SK-N-SH treated with all-trans-retinoic acid at 6 μM for 48 hours (cell line): ENCODE measurements at regions not wholly inside any gene's neighbourhood (a gene's known extent, or its start where the extent isn't known, plus 50 kb on each side); places are given as distances from the start of the nearest gene placed in this dataset.

ENCODE experiments used
- ARNTL ChIP-seq: fragments of 450-650 bp; formaldehyde crosslinking; IDR thresholded peaks from 2 replicates; pipeline ENCODE4 v1.5.0; 2020; ENCODE audit warnings: low read depth, mild to moderate bottlenecking, moderate library complexity, borderline replicate concordance
- CSDC2 ChIP-seq: fragments of 250-450 bp; sonication (Bioruptor Pico); IDR thresholded peaks from 2 replicates; pipeline ENCODE4 v1.5.0; 2020; ENCODE audit warnings: mild to moderate bottlenecking, moderate library complexity
- GLIS3 ChIP-seq: fragments of 250-450 bp; sonication (Bioruptor Pico); IDR thresholded peaks from 2 replicates; pipeline ENCODE4 v1.5.0; 2020; ENCODE audit warnings: mild to moderate bottlenecking, moderate library complexity
- PPARA ChIP-seq: fragments of 250-450 bp; sonication (Bioruptor Pico); IDR thresholded peaks from 2 replicates; pipeline ENCODE4 v1.5.0; 2020; ENCODE audit warnings: mild to moderate bottlenecking, borderline replicate concordance
- SNAI2 ChIP-seq: fragments of 250-450 bp; sonication (Bioruptor Pico); IDR thresholded peaks from 2 replicates; pipeline ENCODE4 v1.5.0; 2020; ENCODE audit warnings: mild to moderate bottlenecking, moderate library complexity
- ZFP3 ChIP-seq: fragments of 250-450 bp; sonication (Bioruptor Pico); IDR thresholded peaks from 2 replicates; pipeline ENCODE4 v1.5.0; 2020; ENCODE audit warnings: mild to moderate bottlenecking, moderate library complexity
- ZFP30 ChIP-seq: fragments of 450-650 bp; formaldehyde crosslinking; IDR thresholded peaks from 2 replicates; pipeline ENCODE4 v1.5.0; 2022; ENCODE audit warnings: mild to moderate bottlenecking, moderate library complexity
- ZNF70 ChIP-seq: fragments of 450-650 bp; formaldehyde crosslinking; IDR thresholded peaks from 2 replicates; pipeline ENCODE4 v1.5.0; 2020; ENCODE audit warnings: mild to moderate bottlenecking, moderate library complexity
- ZNF8 ChIP-seq: fragments of 450-650 bp; formaldehyde crosslinking; IDR thresholded peaks from 2 replicates; pipeline ENCODE4 v1.5.0; 2020; ENCODE audit warnings: mild to moderate bottlenecking, moderate library complexity
- TF ChIP-seq, protein P1 (sequence below): fragments of 250-450 bp; sonication (Bioruptor Pico); IDR thresholded peaks from 2 replicates; pipeline ENCODE4 v1.5.1; 2021; ENCODE audit warnings: mild to moderate bottlenecking, moderate library complexity
- TF ChIP-seq, protein P2 (sequence below): fragments of 250-450 bp; sonication (Bioruptor Pico); IDR thresholded peaks from 2 replicates; pipeline ENCODE4 v1.8.0; 2020; ENCODE audit warnings: mild to moderate bottlenecking, moderate library complexity, borderline replicate concordance
- TF ChIP-seq, protein P3 (sequence below): fragments of 250-450 bp; sonication (Bioruptor Pico); IDR thresholded peaks from 2 replicates; pipeline ENCODE4 v1.8.0; 2021; ENCODE audit warnings: low read depth, mild to moderate bottlenecking, moderate library complexity, borderline replicate concordance
- TF ChIP-seq, protein P4 (sequence below): fragments of 250-450 bp; sonication (Bioruptor Pico); IDR thresholded peaks from 2 replicates; pipeline ENCODE4 v1.5.0; 2020; ENCODE audit warnings: mild to moderate bottlenecking, moderate library complexity

DNA sequence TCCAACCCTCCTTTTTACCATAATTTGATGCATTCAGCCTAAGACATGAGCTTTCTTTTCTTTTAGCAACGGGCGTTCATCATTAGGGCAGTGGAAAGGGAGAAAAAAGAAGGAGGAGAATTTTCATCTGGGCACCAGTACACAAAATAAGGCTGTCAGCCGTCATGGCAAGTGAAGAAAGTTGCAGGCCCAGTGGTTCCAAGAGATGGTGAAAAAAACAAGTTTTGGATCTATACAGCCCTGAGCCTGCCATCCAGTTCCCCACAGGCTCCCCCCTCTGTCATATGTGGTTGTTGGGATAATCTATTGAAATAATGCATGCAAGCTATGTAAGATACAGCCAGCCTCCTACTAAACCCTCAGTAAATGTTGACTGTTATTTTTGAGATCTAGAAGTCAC is 500.6 kb upstream of the PROK2 start:
- TF ChIP-seq, protein P1, sequence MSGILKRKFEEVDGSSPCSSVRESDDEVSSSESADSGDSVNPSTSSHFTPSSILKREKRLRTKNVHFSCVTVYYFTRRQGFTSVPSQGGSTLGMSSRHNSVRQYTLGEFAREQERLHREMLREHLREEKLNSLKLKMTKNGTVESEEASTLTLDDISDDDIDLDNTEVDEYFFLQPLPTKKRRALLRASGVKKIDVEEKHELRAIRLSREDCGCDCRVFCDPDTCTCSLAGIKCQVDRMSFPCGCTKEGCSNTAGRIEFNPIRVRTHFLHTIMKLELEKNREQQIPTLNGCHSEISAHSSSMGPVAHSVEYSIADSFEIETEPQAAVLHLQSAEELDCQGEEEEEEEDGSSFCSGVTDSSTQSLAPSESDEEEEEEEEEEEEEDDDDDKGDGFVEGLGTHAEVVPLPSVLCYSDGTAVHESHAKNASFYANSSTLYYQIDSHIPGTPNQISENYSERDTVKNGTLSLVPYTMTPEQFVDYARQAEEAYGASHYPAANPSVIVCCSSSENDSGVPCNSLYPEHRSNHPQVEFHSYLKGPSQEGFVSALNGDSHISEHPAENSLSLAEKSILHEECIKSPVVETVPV (CRISPR knock-in tag): no peak
- TF ChIP-seq GLIS3 (CRISPR knock-in tag) (no peak), PPARA (no peak), SNAI2 (CRISPR knock-in tag) (no peak), ZFP30 (CRISPR knock-in tag) (no peak), ZFP3 (CRISPR knock-in tag) (no peak), ZNF70 (CRISPR knock-in tag) (no peak), CSDC2 (CRISPR knock-in tag) (no peak), ZNF8 (CRISPR knock-in tag) (no peak), ARNTL (CRISPR knock-in tag) (no peak)
- TF ChIP-seq, protein P2, sequence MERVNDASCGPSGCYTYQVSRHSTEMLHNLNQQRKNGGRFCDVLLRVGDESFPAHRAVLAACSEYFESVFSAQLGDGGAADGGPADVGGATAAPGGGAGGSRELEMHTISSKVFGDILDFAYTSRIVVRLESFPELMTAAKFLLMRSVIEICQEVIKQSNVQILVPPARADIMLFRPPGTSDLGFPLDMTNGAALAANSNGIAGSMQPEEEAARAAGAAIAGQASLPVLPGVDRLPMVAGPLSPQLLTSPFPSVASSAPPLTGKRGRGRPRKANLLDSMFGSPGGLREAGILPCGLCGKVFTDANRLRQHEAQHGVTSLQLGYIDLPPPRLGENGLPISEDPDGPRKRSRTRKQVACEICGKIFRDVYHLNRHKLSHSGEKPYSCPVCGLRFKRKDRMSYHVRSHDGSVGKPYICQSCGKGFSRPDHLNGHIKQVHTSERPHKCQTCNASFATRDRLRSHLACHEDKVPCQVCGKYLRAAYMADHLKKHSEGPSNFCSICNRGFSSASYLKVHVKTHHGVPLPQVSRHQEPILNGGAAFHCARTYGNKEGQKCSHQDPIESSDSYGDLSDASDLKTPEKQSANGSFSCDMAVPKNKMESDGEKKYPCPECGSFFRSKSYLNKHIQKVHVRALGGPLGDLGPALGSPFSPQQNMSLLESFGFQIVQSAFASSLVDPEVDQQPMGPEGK: no peak
- TF ChIP-seq, protein P3, sequence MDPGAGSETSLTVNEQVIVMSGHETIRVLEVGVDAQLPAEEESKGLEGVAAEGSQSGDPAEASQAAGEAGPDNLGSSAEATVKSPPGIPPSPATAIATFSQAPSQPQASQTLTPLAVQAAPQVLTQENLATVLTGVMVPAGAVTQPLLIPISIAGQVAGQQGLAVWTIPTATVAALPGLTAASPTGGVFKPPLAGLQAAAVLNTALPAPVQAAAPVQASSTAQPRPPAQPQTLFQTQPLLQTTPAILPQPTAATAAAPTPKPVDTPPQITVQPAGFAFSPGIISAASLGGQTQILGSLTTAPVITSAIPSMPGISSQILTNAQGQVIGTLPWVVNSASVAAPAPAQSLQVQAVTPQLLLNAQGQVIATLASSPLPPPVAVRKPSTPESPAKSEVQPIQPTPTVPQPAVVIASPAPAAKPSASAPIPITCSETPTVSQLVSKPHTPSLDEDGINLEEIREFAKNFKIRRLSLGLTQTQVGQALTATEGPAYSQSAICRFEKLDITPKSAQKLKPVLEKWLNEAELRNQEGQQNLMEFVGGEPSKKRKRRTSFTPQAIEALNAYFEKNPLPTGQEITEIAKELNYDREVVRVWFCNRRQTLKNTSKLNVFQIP (CRISPR knock-in tag): no peak
- TF ChIP-seq, protein P4, sequence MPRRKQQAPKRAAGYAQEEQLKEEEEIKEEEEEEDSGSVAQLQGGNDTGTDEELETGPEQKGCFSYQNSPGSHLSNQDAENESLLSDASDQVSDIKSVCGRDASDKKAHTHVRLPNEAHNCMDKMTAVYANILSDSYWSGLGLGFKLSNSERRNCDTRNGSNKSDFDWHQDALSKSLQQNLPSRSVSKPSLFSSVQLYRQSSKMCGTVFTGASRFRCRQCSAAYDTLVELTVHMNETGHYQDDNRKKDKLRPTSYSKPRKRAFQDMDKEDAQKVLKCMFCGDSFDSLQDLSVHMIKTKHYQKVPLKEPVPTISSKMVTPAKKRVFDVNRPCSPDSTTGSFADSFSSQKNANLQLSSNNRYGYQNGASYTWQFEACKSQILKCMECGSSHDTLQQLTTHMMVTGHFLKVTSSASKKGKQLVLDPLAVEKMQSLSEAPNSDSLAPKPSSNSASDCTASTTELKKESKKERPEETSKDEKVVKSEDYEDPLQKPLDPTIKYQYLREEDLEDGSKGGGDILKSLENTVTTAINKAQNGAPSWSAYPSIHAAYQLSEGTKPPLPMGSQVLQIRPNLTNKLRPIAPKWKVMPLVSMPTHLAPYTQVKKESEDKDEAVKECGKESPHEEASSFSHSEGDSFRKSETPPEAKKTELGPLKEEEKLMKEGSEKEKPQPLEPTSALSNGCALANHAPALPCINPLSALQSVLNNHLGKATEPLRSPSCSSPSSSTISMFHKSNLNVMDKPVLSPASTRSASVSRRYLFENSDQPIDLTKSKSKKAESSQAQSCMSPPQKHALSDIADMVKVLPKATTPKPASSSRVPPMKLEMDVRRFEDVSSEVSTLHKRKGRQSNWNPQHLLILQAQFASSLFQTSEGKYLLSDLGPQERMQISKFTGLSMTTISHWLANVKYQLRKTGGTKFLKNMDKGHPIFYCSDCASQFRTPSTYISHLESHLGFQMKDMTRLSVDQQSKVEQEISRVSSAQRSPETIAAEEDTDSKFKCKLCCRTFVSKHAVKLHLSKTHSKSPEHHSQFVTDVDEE (CRISPR knock-in tag): no peak
